Mucosa of rectum (tissue), 2 donors: ENCODE measurements at regions not wholly inside any gene's neighbourhood (a gene's known extent, or its start where the extent isn't known, plus 50 kb on each side); places are given as distances from the start of the nearest gene placed in this dataset.

Experiments
- H3K27ac ChIP-seq, 2 donors: one replicate each; pipeline ENCODE4 v1.7.0; 2013; ENCODE audit warnings: inconsistent platforms in 2 of 2, low read depth in 2 of 2, low read length in 2 of 2
- H3K27me3 ChIP-seq, 2 donors: one replicate each; pipeline ENCODE4 v1.7.0; 2013; ENCODE audit warnings: low read length in 2 of 2; ENCODE audit not compliant: control insufficient read depth in 2 of 2, insufficient read depth in 2 of 2
- H3K36me3 ChIP-seq, 2 donors: one replicate each; pipeline ENCODE4 v1.7.0; 2013; ENCODE audit warnings: low read length in 2 of 2; ENCODE audit not compliant: control insufficient read depth in 2 of 2, insufficient read depth in 2 of 2
- H3K4me1 ChIP-seq, 2 donors: one replicate each; pipeline ENCODE4 v1.7.0; 2013; ENCODE audit warnings: low read length in 2 of 2, mild to moderate bottlenecking in 1 of 2; ENCODE audit not compliant: control insufficient read depth in 2 of 2, insufficient read depth in 2 of 2
- H3K4me3 ChIP-seq, 2 donors: one replicate each; pipeline ENCODE4 v1.7.0; 2013; ENCODE audit warnings: low read length in 2 of 2
- H3K9ac ChIP-seq, 2 donors: one replicate each; pipeline ENCODE4 v1.7.0; 2013; ENCODE audit warnings: low read length in 2 of 2, low read depth in 1 of 2, mild to moderate bottlenecking in 1 of 2
- H3K9me3 ChIP-seq, 2 donors: one replicate each; pipeline ENCODE4 v1.7.0; 2013; ENCODE audit warnings: low read length in 2 of 2; ENCODE audit not compliant: control insufficient read depth in 2 of 2
- donor health status: healthy.
- donor health status: Normal muscosa, but diverticular disease.

DNA sequence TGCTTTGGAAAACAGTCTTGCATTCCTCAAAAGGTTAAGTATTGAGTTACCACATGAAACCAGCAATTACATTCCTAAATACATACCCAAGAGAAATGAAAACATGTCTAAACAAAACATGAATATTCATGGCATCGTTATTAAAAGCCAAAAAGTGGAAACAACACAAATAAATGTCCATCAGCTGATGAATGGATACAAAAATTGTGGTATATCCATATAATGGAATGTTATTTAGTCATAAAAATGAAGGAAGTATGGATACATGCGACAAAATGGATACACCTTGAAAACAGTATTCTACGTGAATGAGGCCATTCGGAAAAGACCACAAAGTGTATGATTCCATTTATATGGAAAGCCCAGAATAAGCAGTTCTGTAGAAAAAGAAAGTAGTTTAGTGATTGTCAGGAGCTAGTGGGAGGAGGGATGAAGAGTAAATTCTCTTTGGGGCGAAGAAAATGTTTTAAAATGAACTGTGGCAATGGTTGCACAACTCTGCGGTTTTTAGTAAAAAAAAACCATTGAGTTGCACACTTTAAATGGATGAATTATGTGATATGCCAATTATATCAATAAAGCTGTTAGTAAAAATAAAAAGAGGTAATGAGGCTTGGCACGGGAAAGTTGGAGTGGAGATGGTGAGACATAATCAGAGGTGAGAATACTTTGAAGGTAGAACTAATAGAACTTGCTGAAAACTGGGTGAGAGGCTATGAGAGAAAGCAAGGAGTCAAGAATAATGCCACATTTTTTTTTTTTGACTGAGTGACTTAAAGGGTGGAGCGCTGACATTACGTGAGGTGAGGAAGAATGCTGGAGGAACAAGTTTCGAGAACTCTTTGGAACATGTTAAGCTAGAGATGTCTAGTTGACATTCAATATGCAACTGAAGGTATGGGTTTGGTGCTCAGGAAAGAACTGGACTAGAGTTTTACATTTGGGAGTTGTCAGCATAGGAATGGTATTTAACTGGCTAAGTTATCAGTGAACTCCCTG, 194.9 kb upstream of the ZNF608 start:
- H3K36me3 ChIP-seq = no peaks in the 10 kb centered on the region
- no peaks in the 10 kb centered on the region for H3K9me3 ChIP-seq
- H3K4me1 ChIP-seq = no peaks in the 10 kb centered on the region
- H3K9ac ChIP-seq = no peak overlapping the region
- no peaks in the 10 kb centered on the region for H3K27me3 ChIP-seq
- no peak overlapping the region for H3K4me3 ChIP-seq
- H3K27ac ChIP-seq = no peak overlapping the region

DNA sequence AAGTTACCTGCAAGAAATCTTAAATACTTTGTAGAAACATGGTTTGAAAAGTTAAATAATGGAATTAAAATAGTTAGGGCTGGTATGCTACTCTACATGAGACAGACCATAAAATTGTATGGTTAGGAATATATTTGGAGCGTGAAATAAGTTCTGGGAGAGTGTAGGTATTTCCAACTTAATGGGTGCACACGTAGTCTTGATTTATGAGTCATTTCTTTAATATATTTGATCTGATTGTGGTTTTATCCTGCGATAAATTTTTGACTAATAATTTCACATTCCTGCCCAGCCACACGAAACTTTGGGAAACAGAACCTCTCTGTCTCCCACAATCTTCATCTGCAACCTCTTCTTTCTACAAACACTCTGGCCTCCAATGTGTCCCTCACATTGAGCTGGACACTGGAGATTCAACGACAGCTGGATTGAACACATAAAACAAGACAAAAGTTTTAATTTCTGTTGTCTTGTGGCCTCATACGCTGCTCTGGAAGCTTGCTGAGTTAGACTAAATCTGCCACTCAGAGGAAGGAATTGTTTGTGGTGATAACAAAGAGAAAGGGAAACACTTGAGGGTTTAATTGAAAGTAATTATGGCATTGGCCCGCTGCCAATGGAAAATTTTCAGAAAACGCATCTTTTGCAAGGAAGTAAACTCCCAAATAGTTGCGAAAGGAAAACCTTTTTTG, 201.8 kb upstream of the ZNF608 start:
- H3K4me3 ChIP-seq = no peak overlapping the region
- no peaks in the 10 kb centered on the region for H3K9me3 ChIP-seq
- H3K27me3 ChIP-seq = no peaks in the 10 kb centered on the region
- no peak overlapping the region for H3K9ac ChIP-seq
- no peaks in the 10 kb centered on the region for H3K4me1 ChIP-seq
- H3K36me3 ChIP-seq = no peaks in the 10 kb centered on the region
- H3K27ac ChIP-seq = no peak overlapping the region

DNA sequence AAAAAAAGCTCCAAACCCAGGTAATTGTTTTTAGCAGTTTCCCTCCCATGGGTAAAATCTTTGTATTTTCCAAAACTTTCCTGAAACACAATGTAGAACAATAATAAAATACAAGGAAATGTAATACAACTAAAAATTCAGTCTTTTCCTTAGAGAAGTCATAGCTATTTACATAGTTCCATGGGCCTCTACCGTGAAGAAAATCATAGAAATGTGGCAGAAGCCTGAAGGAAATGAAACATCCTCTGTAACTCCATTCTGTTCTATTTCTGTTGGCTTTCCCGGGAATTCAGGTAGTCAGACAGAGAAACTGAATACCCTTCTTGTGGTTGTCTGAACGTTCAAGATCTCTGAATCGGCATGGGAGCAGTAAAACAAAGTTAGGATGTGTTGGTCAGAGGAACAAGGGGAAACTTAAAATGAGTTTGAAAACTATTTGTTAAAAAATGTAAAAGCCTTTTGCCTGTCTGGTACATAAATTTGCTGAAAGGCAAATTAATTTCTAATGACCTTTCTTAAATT, 202.4 kb upstream of the ZNF608 start:
- Histone ChIP-seq H3K4me1 (no peaks in the 10 kb centered on the region), H3K27ac (no peak overlapping the region)

DNA sequence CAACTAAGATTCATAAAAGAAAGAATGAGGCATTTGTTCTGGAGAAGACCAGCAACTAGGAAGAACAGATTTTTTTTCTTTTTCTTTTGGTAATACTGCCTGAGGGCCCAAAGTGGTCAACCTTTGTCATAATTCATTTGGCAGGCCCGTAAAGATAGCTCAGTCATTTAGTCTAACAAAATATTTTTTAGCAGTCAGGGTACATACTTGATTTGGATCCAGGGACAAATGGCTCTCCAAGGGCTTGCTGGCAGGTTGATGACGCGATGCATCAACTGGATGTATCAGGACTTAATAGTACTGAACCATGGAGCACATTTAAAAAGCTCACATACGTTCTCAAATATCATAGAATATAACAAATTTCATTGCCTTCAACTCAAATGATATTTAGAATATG, 203.4 kb upstream of the ZNF608 start:
- Histone ChIP-seq H3K9me3 (no peaks in the 10 kb centered on the region), H3K4me1 (no peaks in the 10 kb centered on the region), H3K27ac (no peak overlapping the region), H3K4me3 (no peak overlapping the region), H3K27me3 (no peaks in the 10 kb centered on the region), H3K36me3 (no peaks in the 10 kb centered on the region), H3K9ac (no peak overlapping the region)

More for the DNA sequence above, 202.4 kb upstream of the ZNF608 start:
- Histone ChIP-seq H3K27me3 (no peaks in the 10 kb centered on the region), H3K9me3 (no peaks in the 10 kb centered on the region), H3K9ac (no peak overlapping the region), H3K36me3 (no peaks in the 10 kb centered on the region), H3K4me3 (no peak overlapping the region)

DNA sequence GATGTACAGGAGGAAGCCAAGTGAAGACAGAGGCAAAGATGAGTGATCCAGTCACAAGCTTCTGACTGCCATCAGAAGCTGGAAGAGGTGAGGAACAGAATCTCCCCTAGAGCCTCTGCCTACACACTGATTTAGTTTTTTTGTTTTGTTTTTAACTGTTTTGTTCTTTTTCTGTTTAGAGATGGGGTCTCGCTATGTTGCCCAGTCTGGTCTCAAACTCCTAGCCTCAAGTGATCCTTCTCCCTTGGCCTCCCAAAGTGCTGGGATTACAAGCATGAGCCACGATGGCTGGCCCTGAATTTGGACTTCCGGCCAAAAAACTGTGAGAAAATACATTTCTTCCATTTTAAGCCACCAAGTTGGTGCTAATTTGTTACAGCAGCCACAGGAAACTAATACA, 204.7 kb upstream of the ZNF608 start:
- no peaks in the 10 kb centered on the region for H3K27me3 ChIP-seq

DNA sequence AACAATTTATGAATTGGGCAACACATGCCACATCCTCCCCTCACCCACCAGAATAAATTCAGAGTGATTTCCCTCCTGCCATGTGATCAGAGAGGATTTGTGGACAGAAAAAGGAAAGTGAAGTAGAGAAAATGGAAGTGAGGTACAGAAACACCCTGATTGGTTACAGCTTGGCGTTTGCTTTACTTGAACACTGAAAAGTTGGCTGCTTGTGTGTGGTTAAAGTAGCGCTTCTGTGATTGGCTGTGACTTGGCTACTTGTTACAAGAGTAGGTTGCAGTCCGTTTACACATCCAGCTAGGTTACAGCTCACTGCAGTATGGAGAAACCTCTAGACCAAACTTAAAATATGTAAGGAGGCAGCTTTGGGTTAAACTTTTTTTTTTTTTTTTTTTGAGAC, 205.2 kb upstream of the ZNF608 start:
- H3K36me3 ChIP-seq = no peaks in the 10 kb centered on the region
- no peak overlapping the region for H3K27ac ChIP-seq
- H3K9ac ChIP-seq = no peak overlapping the region

More for the DNA sequence above, 204.7 kb upstream of the ZNF608 start:
- Histone ChIP-seq H3K4me3 (no peak overlapping the region), H3K27ac (no peak overlapping the region), H3K9ac (no peak overlapping the region), H3K4me1 (no peaks in the 10 kb centered on the region), H3K9me3 (no peaks in the 10 kb centered on the region), H3K36me3 (no peaks in the 10 kb centered on the region)

DNA sequence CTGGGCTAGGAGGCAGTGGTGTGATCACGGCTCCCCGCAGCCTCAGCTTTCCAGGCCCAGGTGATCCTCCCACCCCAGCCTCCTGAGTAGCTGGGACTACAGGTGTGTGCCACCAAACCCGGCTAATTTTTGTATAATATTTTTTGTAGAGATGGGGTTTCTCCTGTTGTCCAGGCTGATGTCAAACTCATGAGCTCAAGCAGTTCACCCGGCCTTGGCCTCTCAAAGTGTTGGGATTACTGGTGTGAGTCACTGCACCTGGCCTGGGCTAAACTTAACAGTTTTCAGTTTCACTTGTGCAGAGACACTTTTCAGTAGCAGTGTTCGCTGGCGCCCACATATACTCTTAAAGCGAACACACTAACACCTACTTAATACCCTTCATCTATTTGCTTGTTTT, 205.6 kb upstream of the ZNF608 start:
- no peaks in the 10 kb centered on the region for H3K27me3 ChIP-seq
- H3K9ac ChIP-seq = no peak overlapping the region
- H3K9me3 ChIP-seq = no peaks in the 10 kb centered on the region
- no peaks in the 10 kb centered on the region for H3K4me1 ChIP-seq
- H3K4me3 ChIP-seq = no peak overlapping the region
- H3K27ac ChIP-seq = no peak overlapping the region
- H3K36me3 ChIP-seq = no peaks in the 10 kb centered on the region

More for the DNA sequence above, 205.2 kb upstream of the ZNF608 start:
- Histone ChIP-seq H3K27me3 (no peaks in the 10 kb centered on the region), H3K9me3 (no peaks in the 10 kb centered on the region), H3K4me3 (no peak overlapping the region), H3K4me1 (no peaks in the 10 kb centered on the region)

DNA sequence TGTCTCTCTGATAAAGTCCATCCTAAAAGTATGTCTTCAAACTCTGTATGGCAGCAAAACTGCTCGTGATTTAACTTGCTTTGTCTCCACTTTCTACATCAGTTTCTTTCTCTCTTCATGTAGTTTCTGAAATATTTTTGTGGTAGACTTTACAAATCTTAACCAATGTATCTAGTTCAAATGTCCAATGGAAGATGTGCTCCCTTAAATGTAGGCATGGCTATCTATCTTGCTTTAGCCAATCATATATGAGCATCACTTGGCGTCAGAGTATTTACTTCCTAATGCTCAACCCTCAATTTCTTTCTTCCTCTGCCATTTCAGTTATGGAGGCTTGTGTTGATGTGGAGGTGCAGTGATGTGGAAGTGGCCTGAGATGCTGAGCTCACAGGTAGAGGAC, 206.1 kb upstream of the ZNF608 start:
- Histone ChIP-seq H3K27ac (no peak overlapping the region), H3K4me1 (no peaks in the 10 kb centered on the region), H3K4me3 (no peak overlapping the region), H3K27me3 (no peaks in the 10 kb centered on the region), H3K36me3 (no peaks in the 10 kb centered on the region), H3K9me3 (no peaks in the 10 kb centered on the region), H3K9ac (no peak overlapping the region)

DNA sequence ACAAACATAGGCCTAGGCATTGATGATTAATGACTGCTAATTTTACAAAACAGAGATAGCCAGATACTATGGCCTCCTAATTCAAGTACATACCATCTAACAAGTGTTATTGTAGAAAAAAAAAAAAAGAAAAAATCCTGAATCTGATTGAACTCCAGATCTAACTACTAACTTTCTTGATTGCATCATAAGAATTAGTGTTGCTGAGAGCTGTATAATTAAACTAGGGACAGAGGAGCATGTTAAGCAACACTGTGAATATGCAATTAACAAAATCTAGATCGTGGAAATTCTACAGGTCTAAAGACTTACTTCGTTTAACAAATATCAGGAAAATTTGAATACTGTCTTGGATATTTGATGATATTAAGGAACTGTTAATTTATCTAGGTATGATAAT, 208.3 kb upstream of the ZNF608 start:
- Histone ChIP-seq H3K4me3 (no peak overlapping the region), H3K9me3 (no peaks in the 10 kb centered on the region), H3K27ac (no peak overlapping the region), H3K4me1 (no peaks in the 10 kb centered on the region), H3K27me3 (no peaks in the 10 kb centered on the region), H3K36me3 (no peaks in the 10 kb centered on the region), H3K9ac (no peak overlapping the region)

DNA sequence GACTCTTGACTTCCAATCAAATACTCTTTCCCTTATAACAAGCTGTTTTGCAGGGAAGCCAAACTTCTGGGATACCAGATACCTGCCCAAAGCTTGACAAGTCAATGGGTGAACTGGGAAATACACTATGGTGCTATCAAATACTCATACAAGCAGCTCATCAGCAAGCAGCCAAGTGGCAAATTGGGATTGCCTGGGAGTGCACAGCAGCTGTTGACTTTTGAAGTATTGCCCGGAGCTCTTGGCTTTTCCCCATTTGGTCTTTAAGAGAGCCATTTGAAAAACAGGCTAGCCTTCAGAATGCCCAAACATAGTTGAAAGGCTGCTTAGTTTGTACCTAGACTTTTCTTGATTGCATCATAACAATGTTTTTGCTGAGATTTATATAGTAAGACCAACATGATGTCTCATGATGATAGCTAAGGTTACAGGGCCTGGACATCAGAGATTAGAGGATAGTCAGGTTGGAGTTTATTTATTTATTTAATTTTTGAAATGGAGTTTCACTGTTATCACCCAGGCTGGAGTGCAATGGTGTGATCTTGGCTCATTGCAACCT, 210.1 kb upstream of the ZNF608 start:
- Histone ChIP-seq H3K36me3 (no peaks in the 10 kb centered on the region), H3K4me3 (no peak overlapping the region), H3K27me3 (no peaks in the 10 kb centered on the region), H3K9me3 (no peaks in the 10 kb centered on the region), H3K9ac (no peak overlapping the region), H3K4me1 (no peaks in the 10 kb centered on the region), H3K27ac (no peak overlapping the region)
